ENCODE measurements at regions not wholly inside any gene's neighbourhood (a gene's known extent, or its start where the extent isn't known, plus 50 kb on each side); places are given as distances from the start of the nearest gene placed in this dataset.

- TF ChIP-seq CTCF (IDR thresholded peaks at IDR 0.05) (no peak), POLR2AphosphoS5 (IDR thresholded peaks at IDR 0.05; ENCODE audit: insufficient read depth in 1 of 2, low read depth in 1 of 2) (no peak)
Measured at GRCh38 chr13:97878431-97879375, 74.8 kb upstream of the IPO5 start.

Data from vagina (tissue), 2 donors.